Liver (tissue), 8 donors: ENCODE measurements at regions not wholly inside any gene's neighbourhood (a gene's known extent, or its start where the extent isn't known, plus 50 kb on each side); places are given as distances from the start of the nearest gene placed in this dataset.

Source experiments
- DNase-seq: peaks from one replicate; pipeline ENCODE4 v3.0.0-alpha.2; 2017; ENCODE audit warnings: low spot score
- H3K27ac ChIP-seq, 2 donors: one replicate each; pipeline ENCODE4 v1.7.0; 2013; ENCODE audit warnings: inconsistent platforms in 2 of 2, low read length in 2 of 2, control low read depth in 1 of 2, low read depth in 1 of 2, mild to moderate bottlenecking in 1 of 2
- H3K27me3 ChIP-seq, 4 donors: one replicate each; pipeline versions ENCODE4 v1.6.1 to v1.7.0; 2013; ENCODE audit warnings: low read length in 3 of 4, inconsistent platforms in 1 of 4, mild to moderate bottlenecking in 1 of 4, moderate library complexity in 1 of 4; ENCODE audit not compliant: control insufficient read depth in 4 of 4, insufficient read depth in 4 of 4
- H3K36me3 ChIP-seq, 4 donors: one replicate each; pipeline versions ENCODE4 v1.6.1 to v1.7.0; 2013; ENCODE audit warnings: low read length in 3 of 4, mild to moderate bottlenecking in 3 of 4, low read depth in 1 of 4, moderate library complexity in 1 of 4; ENCODE audit not compliant: control insufficient read depth in 4 of 4, insufficient read depth in 3 of 4
- H3K4me1 ChIP-seq, 4 donors: one replicate each; pipeline versions ENCODE4 v1.6.1 to v1.7.0; 2013; ENCODE audit warnings: low read length in 3 of 4, mild to moderate bottlenecking in 3 of 4, moderate library complexity in 1 of 4; ENCODE audit not compliant: control insufficient read depth in 4 of 4, insufficient read depth in 4 of 4
- H3K4me3 ChIP-seq, 3 donors: one replicate each; pipeline versions ENCODE4 v1.6.1 to v1.7.0; 2013; ENCODE audit warnings: low read length in 3 of 3, control low read depth in 1 of 3, low read depth in 1 of 3, mild to moderate bottlenecking in 1 of 3
- H3K9ac ChIP-seq, 2 donors: one replicate each; pipeline ENCODE4 v1.7.0; 2013; ENCODE audit warnings: low read length in 2 of 2, mild to moderate bottlenecking in 2 of 2, moderate library complexity in 2 of 2, control low read depth in 1 of 2, low read depth in 1 of 2
- H3K9me3 ChIP-seq, 4 donors: one replicate each; pipeline versions ENCODE4 v1.6.1 to v1.7.0; 2013; ENCODE audit warnings: low read length in 3 of 4; ENCODE audit not compliant: control insufficient read depth in 4 of 4
- EGR1 ChIP-seq, 2 donors: IDR thresholded peaks; 2 replicates each; pipeline ENCODE4 v1.6.1; 2016 to 2018; ENCODE audit warnings: antibody characterized with exemption in 2 of 2, low read depth in 2 of 2
- FOXA1 ChIP-seq: IDR thresholded peaks from 2 replicates; pipeline ENCODE4 v1.6.1; 2016; ENCODE audit warnings: antibody characterized with exemption
- FOXA2 ChIP-seq: IDR thresholded peaks from 2 replicates; pipeline ENCODE4 v1.6.1; 2016; ENCODE audit warnings: antibody characterized with exemption
- GABPA ChIP-seq, 2 donors: IDR thresholded peaks in 1 of 2; conservative IDR thresholded peaks in 1 of 2; 2 replicates each; pipeline ENCODE4 v1.6.1; 2016; ENCODE audit warnings: antibody characterized with exemption in 2 of 2, mild to moderate bottlenecking in 1 of 2, moderate library complexity in 1 of 2
- HNF4A ChIP-seq, 2 donors: conservative IDR thresholded peaks; 2 replicates each; pipeline ENCODE4 v1.6.1; 2016; ENCODE audit warnings: antibody characterized with exemption in 2 of 2, mild to moderate bottlenecking in 2 of 2
- JUND ChIP-seq, 2 donors: IDR thresholded peaks; 2 replicates each; pipeline ENCODE4 v1.6.1; 2016; ENCODE audit warnings: antibody characterized with exemption in 2 of 2
- NR2F2 ChIP-seq: IDR thresholded peaks from 2 replicates; pipeline ENCODE4 v1.6.1; 2016; ENCODE audit warnings: antibody characterized with exemption
- RAD21 ChIP-seq, 2 donors: IDR thresholded peaks; 2 replicates each; pipeline ENCODE4 v1.6.1; 2016; ENCODE audit warnings: antibody characterized with exemption in 2 of 2, mild to moderate bottlenecking in 2 of 2
- TAF1 ChIP-seq: conservative IDR thresholded peaks from 2 replicates; pipeline ENCODE4 v1.6.1; 2016; ENCODE audit warnings: antibody characterized with exemption, mild to moderate bottlenecking
- YY1 ChIP-seq: IDR thresholded peaks from 2 replicates; pipeline ENCODE4 v1.6.1; 2016; ENCODE audit warnings: antibody characterized with exemption, mild to moderate bottlenecking
- WGBS: extraction: QIAGEN DNeasy Blood & Tissue Kit; methylation state at CpG from one replicate; pipeline ENCODE4 v1.1.7; 2013; 5-methylcytosine and 5-hydroxymethylcytosine counted together
- TF ChIP-seq, protein P1 (sequence below): IDR thresholded peaks from 2 replicates; pipeline ENCODE4 v1.6.1; 2016; ENCODE audit warnings: antibody characterized with exemption
- TF ChIP-seq, protein P2 (sequence below): IDR thresholded peaks from 2 replicates; pipeline ENCODE4 v1.6.1; 2016; ENCODE audit warnings: antibody characterized with exemption
- TF ChIP-seq, protein P3 (sequence below): fragments of 150-350 bp; IDR thresholded peaks from 2 replicates; pipeline ENCODE4 v1.5.1; 2017; ENCODE audit warnings: improper control_type of control experiment, low read depth, low read length; ENCODE audit not compliant: missing input control
- TF ChIP-seq, protein P4 (sequence below): IDR thresholded peaks from 2 replicates; pipeline ENCODE4 v1.6.1; 2016; ENCODE audit warnings: antibody characterized with exemption, mild to moderate bottlenecking
- TF ChIP-seq, protein P5 (sequence below): IDR thresholded peaks from 2 replicates; pipeline ENCODE4 v1.6.1; 2016; ENCODE audit warnings: antibody characterized with exemption
- donor health status: healthy.
- donor health status: healthy.
- donor health status: healthy.
- donor health status: healthy.
- donor health status: healthy.

DNA sequence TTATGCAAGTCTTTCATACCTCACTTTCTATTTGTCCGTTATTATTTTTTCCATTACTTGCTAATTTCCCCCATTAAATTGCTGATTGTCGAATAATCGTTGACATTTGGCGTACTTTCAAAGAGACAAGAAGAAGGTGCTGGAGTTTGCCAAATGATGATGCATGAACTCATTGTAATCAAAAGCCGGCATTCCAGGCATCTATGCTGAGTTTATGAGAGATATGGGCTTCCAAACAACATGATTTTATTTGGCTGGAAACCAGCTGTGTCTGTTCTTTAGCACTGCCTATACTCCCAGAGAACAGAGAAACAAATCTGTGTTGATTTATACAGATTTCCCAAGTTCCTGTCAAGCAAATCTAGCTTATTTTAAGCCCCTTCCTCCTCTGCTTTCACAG lies 80.8 kb upstream of the RPS6KA3 start:
- H3K9ac ChIP-seq = no peak overlapping the region
- no peak overlapping the region for H3K4me3 ChIP-seq
- H3K27ac ChIP-seq = no peak overlapping the region
- H3K27me3 ChIP-seq = no peaks in the 10 kb centered on the region
- no peaks in the 10 kb centered on the region for H3K9me3 ChIP-seq
- H3K4me1 ChIP-seq = no peaks in the 10 kb centered on the region
- TF ChIP-seq, protein P1, sequence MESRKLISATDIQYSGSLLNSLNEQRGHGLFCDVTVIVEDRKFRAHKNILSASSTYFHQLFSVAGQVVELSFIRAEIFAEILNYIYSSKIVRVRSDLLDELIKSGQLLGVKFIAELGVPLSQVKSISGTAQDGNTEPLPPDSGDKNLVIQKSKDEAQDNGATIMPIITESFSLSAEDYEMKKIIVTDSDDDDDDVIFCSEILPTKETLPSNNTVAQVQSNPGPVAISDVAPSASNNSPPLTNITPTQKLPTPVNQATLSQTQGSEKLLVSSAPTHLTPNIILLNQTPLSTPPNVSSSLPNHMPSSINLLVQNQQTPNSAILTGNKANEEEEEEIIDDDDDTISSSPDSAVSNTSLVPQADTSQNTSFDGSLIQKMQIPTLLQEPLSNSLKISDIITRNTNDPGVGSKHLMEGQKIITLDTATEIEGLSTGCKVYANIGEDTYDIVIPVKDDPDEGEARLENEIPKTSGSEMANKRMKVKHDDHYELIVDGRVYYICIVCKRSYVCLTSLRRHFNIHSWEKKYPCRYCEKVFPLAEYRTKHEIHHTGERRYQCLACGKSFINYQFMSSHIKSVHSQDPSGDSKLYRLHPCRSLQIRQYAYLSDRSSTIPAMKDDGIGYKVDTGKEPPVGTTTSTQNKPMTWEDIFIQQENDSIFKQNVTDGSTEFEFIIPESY = no peak
- TF ChIP-seq NR2F2 (no peak), TAF1 (no peak), FOXA1 (no peak), GABPA (IDR thresholded peaks at IDR 0.05 in 1 of 2, conservative IDR thresholded peaks at IDR 0.05 in 1 of 2) (no peak), HNF4A (conservative IDR thresholded peaks at IDR 0.05) (no peak), YY1 (no peak), FOXA2 (no peak), EGR1 (IDR thresholded peaks at IDR 0.05; ENCODE audit: low read depth in 2 of 2) (no peak), JUND (IDR thresholded peaks at IDR 0.05) (no peak), RAD21 (IDR thresholded peaks at IDR 0.05) (no peak)
- TF ChIP-seq, protein P2, sequence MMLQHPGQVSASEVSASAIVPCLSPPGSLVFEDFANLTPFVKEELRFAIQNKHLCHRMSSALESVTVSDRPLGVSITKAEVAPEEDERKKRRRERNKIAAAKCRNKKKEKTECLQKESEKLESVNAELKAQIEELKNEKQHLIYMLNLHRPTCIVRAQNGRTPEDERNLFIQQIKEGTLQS = no peak
- TF ChIP-seq, protein P3, sequence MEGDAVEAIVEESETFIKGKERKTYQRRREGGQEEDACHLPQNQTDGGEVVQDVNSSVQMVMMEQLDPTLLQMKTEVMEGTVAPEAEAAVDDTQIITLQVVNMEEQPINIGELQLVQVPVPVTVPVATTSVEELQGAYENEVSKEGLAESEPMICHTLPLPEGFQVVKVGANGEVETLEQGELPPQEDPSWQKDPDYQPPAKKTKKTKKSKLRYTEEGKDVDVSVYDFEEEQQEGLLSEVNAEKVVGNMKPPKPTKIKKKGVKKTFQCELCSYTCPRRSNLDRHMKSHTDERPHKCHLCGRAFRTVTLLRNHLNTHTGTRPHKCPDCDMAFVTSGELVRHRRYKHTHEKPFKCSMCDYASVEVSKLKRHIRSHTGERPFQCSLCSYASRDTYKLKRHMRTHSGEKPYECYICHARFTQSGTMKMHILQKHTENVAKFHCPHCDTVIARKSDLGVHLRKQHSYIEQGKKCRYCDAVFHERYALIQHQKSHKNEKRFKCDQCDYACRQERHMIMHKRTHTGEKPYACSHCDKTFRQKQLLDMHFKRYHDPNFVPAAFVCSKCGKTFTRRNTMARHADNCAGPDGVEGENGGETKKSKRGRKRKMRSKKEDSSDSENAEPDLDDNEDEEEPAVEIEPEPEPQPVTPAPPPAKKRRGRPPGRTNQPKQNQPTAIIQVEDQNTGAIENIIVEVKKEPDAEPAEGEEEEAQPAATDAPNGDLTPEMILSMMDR = no peak
- TF ChIP-seq, protein P4, sequence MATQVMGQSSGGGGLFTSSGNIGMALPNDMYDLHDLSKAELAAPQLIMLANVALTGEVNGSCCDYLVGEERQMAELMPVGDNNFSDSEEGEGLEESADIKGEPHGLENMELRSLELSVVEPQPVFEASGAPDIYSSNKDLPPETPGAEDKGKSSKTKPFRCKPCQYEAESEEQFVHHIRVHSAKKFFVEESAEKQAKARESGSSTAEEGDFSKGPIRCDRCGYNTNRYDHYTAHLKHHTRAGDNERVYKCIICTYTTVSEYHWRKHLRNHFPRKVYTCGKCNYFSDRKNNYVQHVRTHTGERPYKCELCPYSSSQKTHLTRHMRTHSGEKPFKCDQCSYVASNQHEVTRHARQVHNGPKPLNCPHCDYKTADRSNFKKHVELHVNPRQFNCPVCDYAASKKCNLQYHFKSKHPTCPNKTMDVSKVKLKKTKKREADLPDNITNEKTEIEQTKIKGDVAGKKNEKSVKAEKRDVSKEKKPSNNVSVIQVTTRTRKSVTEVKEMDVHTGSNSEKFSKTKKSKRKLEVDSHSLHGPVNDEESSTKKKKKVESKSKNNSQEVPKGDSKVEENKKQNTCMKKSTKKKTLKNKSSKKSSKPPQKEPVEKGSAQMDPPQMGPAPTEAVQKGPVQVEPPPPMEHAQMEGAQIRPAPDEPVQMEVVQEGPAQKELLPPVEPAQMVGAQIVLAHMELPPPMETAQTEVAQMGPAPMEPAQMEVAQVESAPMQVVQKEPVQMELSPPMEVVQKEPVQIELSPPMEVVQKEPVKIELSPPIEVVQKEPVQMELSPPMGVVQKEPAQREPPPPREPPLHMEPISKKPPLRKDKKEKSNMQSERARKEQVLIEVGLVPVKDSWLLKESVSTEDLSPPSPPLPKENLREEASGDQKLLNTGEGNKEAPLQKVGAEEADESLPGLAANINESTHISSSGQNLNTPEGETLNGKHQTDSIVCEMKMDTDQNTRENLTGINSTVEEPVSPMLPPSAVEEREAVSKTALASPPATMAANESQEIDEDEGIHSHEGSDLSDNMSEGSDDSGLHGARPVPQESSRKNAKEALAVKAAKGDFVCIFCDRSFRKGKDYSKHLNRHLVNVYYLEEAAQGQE = no peak
- TF ChIP-seq, protein P5, sequence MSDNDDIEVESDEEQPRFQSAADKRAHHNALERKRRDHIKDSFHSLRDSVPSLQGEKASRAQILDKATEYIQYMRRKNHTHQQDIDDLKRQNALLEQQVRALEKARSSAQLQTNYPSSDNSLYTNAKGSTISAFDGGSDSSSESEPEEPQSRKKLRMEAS = no peak
- no peak for DNase-seq
- no peaks in the 10 kb centered on the region for H3K36me3 ChIP-seq
- WGBS = 77% methylated on average over 5 of the region's 5 CpGs

DNA sequence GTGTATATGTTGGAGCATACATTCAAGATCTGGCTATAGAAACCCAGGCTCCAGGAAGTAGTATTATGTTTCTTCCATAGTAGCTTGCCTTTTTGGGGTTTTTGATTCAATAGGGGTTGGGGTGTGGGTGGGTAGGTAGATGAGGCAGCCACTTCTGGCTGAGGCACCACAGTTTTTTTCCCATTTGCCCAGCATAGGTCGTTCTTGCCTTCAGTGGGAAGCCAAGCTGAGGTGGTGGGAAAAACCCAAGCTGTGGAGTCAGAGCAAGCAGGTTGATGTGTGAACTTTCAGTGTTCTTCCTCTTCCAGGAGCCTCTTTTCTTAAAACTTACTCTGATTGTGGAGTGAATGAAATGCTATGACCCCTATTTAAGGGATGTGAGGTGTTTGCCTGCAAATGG lies 67.0 kb upstream of the RPS6KA3 start:
- no peaks in the 10 kb centered on the region for H3K27me3 ChIP-seq
- TF ChIP-seq, protein P4 = no peak
- no peak overlapping the region for H3K9ac ChIP-seq
- H3K9me3 ChIP-seq = no peaks in the 10 kb centered on the region
- DNase-seq = no peak
- H3K27ac ChIP-seq = no peak overlapping the region
- 41% methylated on average over 1 of the region's 1 CpG for WGBS
- H3K4me1 ChIP-seq = no peaks in the 10 kb centered on the region
- no peak overlapping the region for H3K4me3 ChIP-seq
- H3K36me3 ChIP-seq = no peaks in the 10 kb centered on the region
